ENCODE measurements at regions not wholly inside any gene's neighbourhood (a gene's known extent, or its start where the extent isn't known, plus 50 kb on each side); places are given as distances from the start of the nearest gene placed in this dataset.

DNA sequence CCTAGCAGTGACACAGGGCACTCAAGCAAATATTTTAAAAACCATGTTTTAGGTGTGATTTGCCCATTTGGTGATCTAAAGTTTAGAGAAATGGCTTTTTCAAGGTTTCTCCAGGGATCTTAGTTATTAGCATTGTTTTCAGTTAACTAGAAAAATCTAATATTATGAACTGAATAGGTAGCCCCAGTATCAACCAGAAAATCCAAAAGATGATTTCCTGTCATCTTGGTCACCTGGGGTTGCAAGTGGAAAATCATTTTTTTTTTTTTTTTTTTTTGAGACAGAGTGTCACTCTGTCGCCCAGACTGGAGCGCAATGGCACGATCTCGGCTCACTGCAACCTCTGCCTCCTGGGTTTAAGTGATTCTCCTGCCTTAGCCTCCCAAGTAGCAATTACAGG lies 106.6 kb upstream of the FMN2 start:
- Histone ChIP-seq H3K4me3 (ENCODE audit: insufficient read depth, low read depth, low read length) (no peak overlapping the region), H2AK5ac (ENCODE audit: low read depth, low read length) (no peak overlapping the region), H3K14ac (replicated peaks; ENCODE audit: low read depth, low read length) (no peak overlapping the region), H2BK5ac (ENCODE audit: low read depth, low read length, poor library complexity, severe bottlenecking) (no peak overlapping the region), H3K18ac (ENCODE audit: low read depth, low read length) (no peak overlapping the region), H4K91ac (ENCODE audit: insufficient read depth, low read depth, low read length) (no peak overlapping the region), H4K5ac (ENCODE audit: low read depth, low read length) (no peak overlapping the region), H3K4me1 (ENCODE audit: control insufficient read depth, insufficient read depth, low read length) (no peaks in the 10 kb centered on the region), H4K8ac (ENCODE audit: low read depth in 2 of 2, low read length in 2 of 2) (no peak overlapping the region), H3K9me3 (ENCODE audit: control insufficient read depth, insufficient read depth, low read length) (no peaks in the 10 kb centered on the region), H3K27ac (ENCODE audit: insufficient read depth, low read length) (no peak overlapping the region), H2BK20ac (ENCODE audit: low read depth, low read length) (no peak overlapping the region), H2BK120ac (ENCODE audit: low read depth, low read length) (no peak overlapping the region), H3K9me1 (ENCODE audit: insufficient read depth, low read length) (no peaks in the 10 kb centered on the region), H3K56ac (ENCODE audit: extremely low read depth, insufficient read depth, low read length) (no peak overlapping the region), H2AFZ (replicated peaks; ENCODE audit: low read length, poor library complexity) (no peak overlapping the region), H3K9ac (ENCODE audit: low read depth, low read length) (no peak overlapping the region), H3K4ac (ENCODE audit: low read depth, low read length) (no peak overlapping the region), H3K23ac (ENCODE audit: low read depth, low read length) (no peak overlapping the region), H3K27me3 (ENCODE audit: control insufficient read depth, insufficient read depth, low read length) (peaks cover 4% of the 10 kb centered on the region; the same call in 1 of the 2 replicates), H3K36me3 (ENCODE audit: control insufficient read depth, insufficient read depth, low read length) (no peaks in the 10 kb centered on the region), H3K79me1 (ENCODE audit: low read depth in 1 of 2, low read length in 2 of 2) (no peaks in the 10 kb centered on the region), H3K4me2 (ENCODE audit: low read depth, low read length) (no peak overlapping the region), H2AK9ac (replicated peaks; ENCODE audit: low read depth, low read length, poor library complexity) (no peak overlapping the region), H2BK15ac (ENCODE audit: low read depth, low read length) (no peak overlapping the region), H4K20me1 (ENCODE audit: insufficient read depth, low read length) (no peaks in the 10 kb centered on the region)
- BruUV-seq (replicated peaks): no TSS peak
- POLR2A ChIA-PET (ENCODE audit: unreplicated experiment): no interaction called here
- no peak for ATAC-seq (ENCODE audit: low read depth)
- CTCF ChIA-PET: no interaction called here
- WGBS, 2 experiments (ENCODE audit: extremely low coverage in 2 of 2, insufficient read length in 1 of 2): no CpG with 5 or more reads among the region's 4 CpGs
- dilution Hi-C loops (cut with HindIII; ENCODE audit: low sequenced_read_pairs, unreplicated experiment): no loop called here
- intact Hi-C loops (cut with micrococcal nuclease): no loop called here
- DNase-seq: no peak
- TF ChIP-seq NFE2L2 (IDR thresholded peaks at IDR 0.05; ENCODE audit: low read depth, low read length) (no peak), RFX5 (IDR thresholded peaks at IDR 0.05; ENCODE audit: low read depth, low read length) (no peak), FOS (IDR thresholded peaks at IDR 0.05; ENCODE audit: low read depth, low read length) (no peak), MAZ (IDR thresholded peaks at IDR 0.05; ENCODE audit: borderline replicate concordance, low read depth, low read length) (no peak)
- TF ChIP-seq, protein P1, sequence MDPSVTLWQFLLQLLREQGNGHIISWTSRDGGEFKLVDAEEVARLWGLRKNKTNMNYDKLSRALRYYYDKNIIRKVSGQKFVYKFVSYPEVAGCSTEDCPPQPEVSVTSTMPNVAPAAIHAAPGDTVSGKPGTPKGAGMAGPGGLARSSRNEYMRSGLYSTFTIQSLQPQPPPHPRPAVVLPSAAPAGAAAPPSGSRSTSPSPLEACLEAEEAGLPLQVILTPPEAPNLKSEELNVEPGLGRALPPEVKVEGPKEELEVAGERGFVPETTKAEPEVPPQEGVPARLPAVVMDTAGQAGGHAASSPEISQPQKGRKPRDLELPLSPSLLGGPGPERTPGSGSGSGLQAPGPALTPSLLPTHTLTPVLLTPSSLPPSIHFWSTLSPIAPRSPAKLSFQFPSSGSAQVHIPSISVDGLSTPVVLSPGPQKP (IDR thresholded peaks at IDR 0.05; ENCODE audit: borderline replicate concordance, low read depth, low read length): no peak
- in situ Hi-C loops (cut with MboI; ENCODE audit: low sequenced_read_pairs): no loop called here

All from IMR-90 (cell line).